K562 (cell line): ENCODE measurements at regions not wholly inside any gene's neighbourhood (a gene's known extent, or its start where the extent isn't known, plus 50 kb on each side); places are given as distances from the start of the nearest gene placed in this dataset.

Experiments used
- EP300 ChIP-seq: IDR thresholded peaks from 2 replicates; pipeline ENCODE4 v1.6.1; 2012; ENCODE audit warnings: low read length, improper control_type of control experiment
- HNRNPLL ChIP-seq: fragments of 200-400 bp; formaldehyde crosslinking; IDR thresholded peaks from 2 replicates; pipeline ENCODE4 v1.6.1; 2017; ENCODE audit warnings: low read length, low read depth, mild to moderate bottlenecking; ENCODE audit not compliant: poor library complexity, severe bottlenecking
- ZEB2 ChIP-seq: fragments of 450-650 bp; IDR thresholded peaks from 2 replicates; pipeline ENCODE4 v1.6.1; 2016
- TF ChIP-seq, protein P1 (sequence below), 2 experiments: fragments of 450-650 bp; IDR thresholded peaks; 2 replicates each; pipeline ENCODE4 v1.6.1; 2016; ENCODE audit warnings: mild to moderate bottlenecking in 2 of 2, borderline replicate concordance in 1 of 2, low read depth in 1 of 2, moderate library complexity in 1 of 2

DNA sequence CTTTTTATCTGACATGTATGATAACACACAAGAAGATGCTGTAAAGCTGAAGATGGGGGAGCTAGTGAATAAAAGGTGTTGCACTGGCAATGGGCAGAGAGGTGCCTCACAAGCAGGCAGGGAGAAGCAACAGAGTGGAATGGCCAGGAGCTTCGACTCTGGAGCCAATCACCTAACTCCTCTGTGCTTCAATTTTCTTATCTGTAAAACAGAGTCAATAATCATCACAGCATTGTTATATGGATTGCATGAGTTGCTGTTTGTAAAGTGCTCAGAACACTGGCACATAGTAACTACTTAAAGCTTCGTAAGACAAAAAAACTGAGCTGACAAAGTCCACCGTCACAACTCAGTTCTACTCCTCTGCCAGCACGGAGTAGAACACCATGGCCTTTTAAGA is 254.2 kb upstream of the POM121L12 start (continued):
- TF ChIP-seq EP300 = no peak
- no peak for TF ChIP-seq HNRNPLL
- TF ChIP-seq, protein P1, sequence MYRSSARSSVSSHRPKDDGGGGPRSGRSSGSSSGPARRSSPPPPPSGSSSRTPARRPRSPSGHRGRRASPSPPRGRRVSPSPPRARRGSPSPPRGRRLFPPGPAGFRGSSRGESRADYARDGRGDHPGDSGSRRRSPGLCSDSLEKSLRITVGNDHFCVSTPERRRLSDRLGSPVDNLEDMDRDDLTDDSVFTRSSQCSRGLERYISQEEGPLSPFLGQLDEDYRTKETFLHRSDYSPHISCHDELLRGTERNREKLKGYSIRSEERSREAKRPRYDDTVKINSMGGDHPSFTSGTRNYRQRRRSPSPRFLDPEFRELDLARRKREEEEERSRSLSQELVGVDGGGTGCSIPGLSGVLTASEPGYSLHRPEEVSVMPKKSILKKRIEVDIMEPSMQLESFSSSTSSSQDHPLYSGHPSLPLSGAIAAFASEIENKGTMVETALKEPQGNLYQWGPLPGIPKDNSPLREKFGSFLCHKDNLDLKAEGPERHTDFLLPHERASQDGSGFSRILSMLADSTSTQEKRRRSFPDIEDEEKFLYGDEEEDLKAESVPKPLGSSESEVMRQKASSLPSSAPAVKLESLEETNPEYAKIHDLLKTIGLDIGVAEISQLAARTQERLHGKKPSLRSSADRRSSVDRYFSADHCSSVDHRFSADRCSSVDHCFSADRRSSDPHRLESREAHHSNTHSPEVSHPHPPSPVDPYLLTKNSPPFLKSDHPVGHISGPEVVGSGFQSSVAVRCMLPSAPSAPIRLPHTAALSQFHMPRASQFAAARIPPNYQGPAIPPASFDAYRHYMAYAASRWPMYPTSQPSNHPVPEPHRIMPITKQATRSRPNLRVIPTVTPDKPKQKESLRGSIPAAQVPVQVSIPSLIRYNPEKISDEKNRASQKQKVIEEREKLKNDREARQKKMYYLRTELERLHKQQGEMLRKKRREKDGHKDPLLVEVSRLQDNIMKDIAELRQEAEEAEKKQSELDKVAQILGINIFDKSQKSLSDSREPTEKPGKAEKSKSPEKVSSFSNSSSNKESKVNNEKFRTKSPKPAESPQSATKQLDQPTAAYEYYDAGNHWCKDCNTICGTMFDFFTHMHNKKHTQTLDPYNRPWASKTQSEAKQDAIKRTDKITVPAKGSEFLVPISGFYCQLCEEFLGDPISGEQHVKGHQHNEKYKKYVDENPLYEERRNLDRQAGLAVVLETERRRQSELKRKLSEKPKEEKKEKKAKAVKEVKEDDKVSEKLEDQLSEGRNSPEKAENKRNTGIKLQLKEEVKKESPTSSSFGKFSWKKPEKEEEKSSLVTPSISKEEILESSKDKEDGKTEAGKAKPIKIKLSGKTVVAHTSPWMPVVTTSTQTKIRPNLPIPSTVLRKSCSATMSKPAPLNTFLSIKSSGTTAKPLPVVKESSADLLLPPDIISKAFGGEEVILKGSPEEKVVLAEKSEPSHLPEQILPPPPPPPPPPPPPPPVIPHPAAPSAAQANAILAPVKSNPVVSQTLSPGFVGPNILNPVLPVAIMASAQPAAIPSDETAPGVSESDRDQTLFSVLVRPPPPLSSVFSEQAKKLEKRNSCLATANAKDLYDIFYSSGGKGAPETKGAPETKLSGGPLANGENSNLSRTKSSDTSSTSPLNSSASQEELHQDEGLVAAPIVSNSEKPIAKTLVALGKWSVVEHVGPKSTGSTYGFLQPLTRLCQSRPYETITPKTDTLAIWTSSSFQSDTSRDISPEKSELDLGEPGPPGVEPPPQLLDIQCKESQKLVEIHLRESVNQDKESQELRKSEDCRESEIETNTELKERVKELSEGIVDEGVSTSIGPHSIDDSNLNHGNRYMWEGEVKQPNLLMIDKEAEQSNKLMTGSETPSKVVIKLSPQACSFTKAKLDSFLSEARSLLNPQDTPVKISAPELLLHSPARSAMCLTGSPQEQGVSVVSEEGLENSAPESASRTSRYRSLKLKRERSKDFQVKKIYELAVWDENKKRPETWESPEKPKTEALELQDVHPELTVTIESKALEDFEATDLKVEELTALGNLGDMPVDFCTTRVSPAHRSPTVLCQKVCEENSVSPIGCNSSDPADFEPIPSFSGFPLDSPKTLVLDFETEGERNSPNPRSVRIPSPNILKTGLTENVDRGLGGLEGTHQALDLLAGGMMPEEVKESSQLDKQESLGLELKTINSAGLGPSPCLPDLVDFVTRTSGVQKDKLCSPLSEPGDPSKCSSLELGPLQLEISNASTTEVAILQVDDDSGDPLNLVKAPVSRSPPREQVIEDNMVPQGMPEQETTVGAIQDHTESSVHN (IDR thresholded peaks at IDR 0.05; ENCODE audit: borderline replicate concordance in 1 of 2, low read depth in 1 of 2) = no peak
- no peak for TF ChIP-seq ZEB2
